Stromal cell of bone marrow (primary cell): ENCODE measurements at regions not wholly inside any gene's neighbourhood (a gene's known extent, or its start where the extent isn't known, plus 50 kb on each side); places are given as distances from the start of the nearest gene placed in this dataset.

ENCODE experiments used
- DNase-seq: peaks from one replicate; pipeline ENCODE4 v3.0.0-alpha.2; 2012; ENCODE audit warnings: low read depth

- DNase-seq: no peak
Observed at GRCh38 chr1:82215056-82215852, 414.5 kb downstream of the ADGRL2 start.

- no peak for DNase-seq
Observed at GRCh38 chr1:82214606-82215005, 413.9 kb downstream of the ADGRL2 start.

GRCh38 chr1:82197606-82198005 lies 396.9 kb downstream of the ADGRL2 start:
- no peak for DNase-seq

GRCh38 chr1:82195245-82195644 lies 394.5 kb downstream of the ADGRL2 start:
- no peak for DNase-seq

- DNase-seq: peak; percentile 36
Observed at GRCh38 chr1:82185084-82185483, 384.4 kb downstream of the ADGRL2 start.

GRCh38 chr1:82181846-82182245 lies 381.1 kb downstream of the ADGRL2 start:
- no peak for DNase-seq

- no peak for DNase-seq
Observed at GRCh38 chr1:82179131-82179530, 378.4 kb downstream of the ADGRL2 start.

GRCh38 chr1:82177192-82177591 lies 376.5 kb downstream of the ADGRL2 start:
- DNase-seq: peak; percentile 32

- DNase-seq: no peak
Observed at GRCh38 chr1:82171955-82172354, 371.2 kb downstream of the ADGRL2 start.

GRCh38 chr1:82168482-82168881 lies 367.7 kb downstream of the ADGRL2 start:
- DNase-seq: no peak

GRCh38 chr1:82165304-82165703 lies 364.6 kb downstream of the ADGRL2 start:
- no peak for DNase-seq

GRCh38 chr1:82162486-82163420 lies 362.0 kb downstream of the ADGRL2 start:
- no peak for DNase-seq

GRCh38 chr1:82161700-82162141 lies 361.0 kb downstream of the ADGRL2 start:
- DNase-seq: no peak

GRCh38 chr1:82160903-82161302 lies 360.2 kb downstream of the ADGRL2 start:
- no peak for DNase-seq

- DNase-seq: peak; percentile 44
Observed at GRCh38 chr1:82160036-82160435, 359.3 kb downstream of the ADGRL2 start.

- no peak for DNase-seq
Observed at GRCh38 chr1:82158981-82159380, 358.2 kb downstream of the ADGRL2 start.

- DNase-seq: no peak
Observed at GRCh38 chr1:82154219-82154970, 353.7 kb downstream of the ADGRL2 start.

- no peak for DNase-seq
Observed at GRCh38 chr1:82153752-82154151, 353.0 kb downstream of the ADGRL2 start.

- DNase-seq: no peak
Observed at GRCh38 chr1:82153272-82153629, 352.5 kb downstream of the ADGRL2 start.

GRCh38 chr1:82152356-82153271 lies 351.9 kb downstream of the ADGRL2 start:
- DNase-seq: no peak

- DNase-seq: no peak
Observed at GRCh38 chr1:82145656-82146055, 344.9 kb downstream of the ADGRL2 start.
